Motor neuron (in vitro differentiated cells): ENCODE measurements at regions not wholly inside any gene's neighbourhood (a gene's known extent, or its start where the extent isn't known, plus 50 kb on each side); places are given as distances from the start of the nearest gene placed in this dataset.

Experiments
- ATAC-seq, 8 experiments: fragments of 200-7000 bp; cut with Tn5 transposase; replicated peaks in 6 of 8; 2 replicates each; pipeline ENCODE4 v1.8.0; 2021; ENCODE audit warnings: mild to moderate bottlenecking in 8 of 8, moderate library complexity in 8 of 8
- H3K27ac ChIP-seq, 2 donors: fragments of 250-450 bp; sonication (Bioruptor Pico); 2 replicates each; pipeline ENCODE4 v1.9.0; 2021; ENCODE audit warnings: antibody characterized with exemption in 2 of 2, mild to moderate bottlenecking in 2 of 2, moderate library complexity in 1 of 2
- H3K4me1 ChIP-seq, 2 donors: fragments of 250-450 bp; sonication (Bioruptor Pico); replicated peaks in 1 of 2; 2 replicates each; pipeline ENCODE4 v1.6.1; 2021; ENCODE audit warnings: antibody characterized with exemption in 2 of 2, mild to moderate bottlenecking in 2 of 2, moderate library complexity in 1 of 2
- H3K4me3 ChIP-seq, 5 donors: fragments of 250-450 bp; sonication (Bioruptor Pico); 2 replicates each; pipeline ENCODE4 v1.9.0; 2021; ENCODE audit warnings: antibody characterized with exemption in 5 of 5, mild to moderate bottlenecking in 5 of 5, moderate library complexity in 4 of 5
- WGBS, 10 experiments: fragments of 450-650 bp; shearing (Covaris generic); methylation state at CpG; one replicate each; pipeline ENCODE4 v1.0.0; 2022; 5-methylcytosine and 5-hydroxymethylcytosine counted together
- in situ Hi-C, 9 experiments: fragments of 400-800 bp; cut with MboI; loops; one replicate each; pipeline ENCODE4 v1.15.0; 2021; ENCODE audit warnings: low sequenced_read_pairs in 9 of 9, low pct_unique_long_range_greater_than_20kb in 2 of 9; ENCODE audit not compliant: unreplicated experiment in 9 of 9

- 17 to 87% (median 71%) methylated on average over 2 to 3 of the region's 3 CpGs; no CpG with 5 or more reads in 2 of the 10 experiments for WGBS, 10 experiments
- H3K27ac ChIP-seq = no peak overlapping the region
- ATAC-seq = peak; percentile 47 to 95 (median 70)
- H3K4me3 ChIP-seq = no peak overlapping the region
- in situ Hi-C loops = loop anchor here in 1 of 9 experiments (25.0 kb wide), 1 partner anchor 1340 kb away; no protein-coding TSS in a partner anchor
- peaks cover 0 to 3% of the 10 kb centered on the region in 2 donors for H3K4me1 ChIP-seq
Observed at GRCh38 chr10:10677479-10677878, 340.2 kb upstream of the CELF2 start.

- ATAC-seq = no peak
- H3K27ac ChIP-seq = no peak overlapping the region
- no peak overlapping the region for H3K4me3 ChIP-seq
- WGBS, 10 experiments = 48 to 100% (median 76%) methylated on average over 2 to 5 of the region's 5 CpGs
- peaks cover 0 to 3% of the 10 kb centered on the region in 2 donors for H3K4me1 ChIP-seq
- in situ Hi-C loops = loop anchor here in 1 of 9 experiments (25.0 kb wide), 1 partner anchor 1343 kb away; no protein-coding TSS in a partner anchor
Observed at GRCh38 chr10:10680496-10680895, 337.2 kb upstream of the CELF2 start.

- WGBS, 10 experiments = 8 to 100% (median 77%) methylated on average over 1 to 4 of the region's 4 CpGs; no CpG with 5 or more reads in 2 of the 10 experiments
- Histone ChIP-seq H3K4me1 (peaks cover 4 to 9% of the 10 kb centered on the region in 2 donors), H3K27ac (no peak overlapping the region), H3K4me3 (no peak overlapping the region)
- ATAC-seq = no peak
- in situ Hi-C loops = loop anchor here in 1 of 9 experiments (25.0 kb wide), 1 partner anchor 1348 kb away; no protein-coding TSS in a partner anchor
Observed at GRCh38 chr10:10684972-10685371, 332.7 kb upstream of the CELF2 start.

GRCh38 chr10:10685566-10685965 is 332.1 kb upstream of the CELF2 start:
- in situ Hi-C loops = loop anchor here in 1 of 9 experiments (25.0 kb wide), 1 partner anchor 1348 kb away; no protein-coding TSS in a partner anchor
- peaks cover 4 to 9% of the 10 kb centered on the region in 2 donors for H3K4me1 ChIP-seq
- H3K4me3 ChIP-seq = no peak overlapping the region
- H3K27ac ChIP-seq = no peak overlapping the region
- 17 to 100% (median 83%) methylated on average over 1 of the region's 1 CpG; no CpG with 5 or more reads in 5 of the 10 experiments for WGBS, 10 experiments
- no peak for ATAC-seq

DNA sequence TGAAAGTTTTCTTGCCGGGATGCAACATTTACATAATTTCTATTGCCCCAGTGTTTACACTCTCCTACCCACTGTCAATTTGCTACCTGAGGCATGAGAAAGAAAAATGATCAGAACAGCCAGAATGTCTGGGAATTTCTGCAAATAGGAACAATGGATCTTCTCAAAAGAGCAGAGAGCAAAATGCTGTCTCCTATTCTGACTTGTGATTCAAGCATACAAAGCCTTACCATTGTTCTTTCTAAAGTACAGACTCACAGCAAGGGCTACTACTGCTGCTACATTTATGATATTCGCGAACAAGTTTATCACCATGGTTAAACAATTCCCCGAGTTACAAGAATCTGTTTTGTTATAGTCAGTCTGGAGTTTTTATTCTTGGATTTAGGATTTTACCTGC is 329.9 kb upstream of the CELF2 start:
- in situ Hi-C loops = loop anchor here in 1 of 9 experiments (25.0 kb wide), 1 partner anchor 1350 kb away; no protein-coding TSS in a partner anchor
- H3K4me1 ChIP-seq = peaks cover 4 to 9% of the 10 kb centered on the region in 2 donors
- H3K4me3 ChIP-seq = no peak overlapping the region
- 14 to 96% (median 73%) methylated on average over 1 to 4 of the region's 4 CpGs; no CpG with 5 or more reads in 1 of the 10 experiments for WGBS, 10 experiments
- peak in 1 of 8 experiments; percentile 14 for ATAC-seq
- no peak overlapping the region for H3K27ac ChIP-seq

- 0 to 62% (median 0%) methylated on average over 1 to 3 of the region's 3 CpGs; no CpG with 5 or more reads in 5 of the 10 experiments for WGBS, 10 experiments
- in situ Hi-C loops = loop anchor here in 1 of 9 experiments (25.0 kb wide), 1 partner anchor 1362 kb away; no protein-coding TSS in a partner anchor
- Histone ChIP-seq H3K27ac (no peak overlapping the region), H3K4me1 (peaks cover 16 to 22% of the 10 kb centered on the region in 2 donors), H3K4me3 (no peak overlapping the region)
- ATAC-seq = no peak
Observed at GRCh38 chr10:10699427-10699826, 318.2 kb upstream of the CELF2 start.

- 46 to 100% (median 61%) methylated on average over 2 to 5 of the region's 5 CpGs; no CpG with 5 or more reads in 3 of the 10 experiments for WGBS, 10 experiments
- Histone ChIP-seq H3K4me1 (peaks cover 16 to 22% of the 10 kb centered on the region in 2 donors), H3K4me3 (no peak overlapping the region), H3K27ac (no peak overlapping the region)
- in situ Hi-C loops = no loop called here
- ATAC-seq = peak in 3 of 8 experiments; percentile 47 to 75 (median 71)
Observed at GRCh38 chr10:10701084-10701611, 316.5 kb upstream of the CELF2 start.

DNA sequence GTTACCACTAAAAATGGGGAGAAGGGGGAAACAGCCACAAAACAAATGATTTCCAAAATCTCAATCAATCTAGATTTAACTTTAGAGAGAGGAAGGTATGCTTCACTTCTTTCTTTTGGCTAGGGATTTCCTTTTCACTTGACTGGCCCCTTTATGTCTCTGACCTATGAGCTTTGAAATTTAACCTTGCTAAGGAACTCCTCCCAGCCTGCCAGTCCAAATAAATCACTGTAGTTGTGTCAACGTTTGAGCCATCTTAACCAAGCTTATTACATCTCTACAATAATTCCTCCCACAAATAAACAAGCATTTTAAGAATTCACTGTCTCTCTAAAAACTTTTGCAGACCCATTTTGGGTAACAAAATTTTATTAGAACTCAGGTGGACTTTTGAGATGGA is 315.5 kb upstream of the CELF2 start:
- H3K4me3 ChIP-seq = no peak overlapping the region
- ATAC-seq = no peak
- H3K27ac ChIP-seq = no peak overlapping the region
- H3K4me1 ChIP-seq = peaks cover 16 to 17% of the 10 kb centered on the region in 2 donors
- in situ Hi-C loops = no loop called here
- 0 to 38% (median 0%) methylated on average over 1 of the region's 1 CpG; no CpG with 5 or more reads in 3 of the 10 experiments for WGBS, 10 experiments

- Histone ChIP-seq H3K27ac (no peak overlapping the region), H3K4me3 (no peak overlapping the region), H3K4me1 (peaks cover 16 to 17% of the 10 kb centered on the region in 2 donors)
- 30 to 100% (median 63%) methylated on average over 1 to 2 of the region's 2 CpGs; no CpG with 5 or more reads in 1 of the 10 experiments for WGBS, 10 experiments
- in situ Hi-C loops = no loop called here
- ATAC-seq = peak in 3 of 8 experiments; percentile 44 to 78 (median 72)
Observed at GRCh38 chr10:10703382-10703781, 314.3 kb upstream of the CELF2 start.

GRCh38 chr10:10712155-10712704 is 305.4 kb upstream of the CELF2 start:
- in situ Hi-C loops = no loop called here
- Histone ChIP-seq H3K4me3 (no peak overlapping the region), H3K4me1 (peaks cover 3 to 8% of the 10 kb centered on the region in 2 donors), H3K27ac (no peak overlapping the region)
- WGBS, 10 experiments = 20 to 87% (median 58%) methylated on average over 1 to 7 of the region's 7 CpGs; no CpG with 5 or more reads in 1 of the 10 experiments
- ATAC-seq = peak in 5 of 8 experiments; percentile 34 to 96 (median 86)

DNA sequence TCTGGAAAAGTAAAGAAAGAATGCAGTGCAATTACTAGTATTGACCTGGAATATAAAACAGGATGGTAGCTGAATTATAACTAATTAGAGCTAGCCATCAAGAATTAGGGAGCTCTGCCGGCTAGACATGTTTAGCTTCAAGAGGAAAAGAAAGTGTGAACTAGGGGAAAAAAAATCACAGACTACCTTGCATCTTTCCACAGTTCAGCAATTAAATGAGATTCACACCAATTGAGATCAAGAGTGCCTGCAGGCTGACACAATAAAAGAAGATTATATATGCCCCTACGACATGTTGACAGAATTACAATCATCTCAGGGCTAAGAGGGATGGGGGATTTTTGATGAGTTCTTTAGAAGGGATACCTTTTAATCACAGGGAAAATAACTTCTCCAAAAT is 303.3 kb upstream of the CELF2 start:
- in situ Hi-C loops = no loop called here

GRCh38 chr10:10716972-10717371 is 300.7 kb upstream of the CELF2 start:
- no peak for ATAC-seq
- in situ Hi-C loops = no loop called here
- Histone ChIP-seq H3K4me1 (peaks cover 3 to 8% of the 10 kb centered on the region in 2 donors), H3K4me3 (no peak overlapping the region), H3K27ac (no peak overlapping the region)
- WGBS, 10 experiments = 39 to 100% (median 79%) methylated on average over 1 to 4 of the region's 4 CpGs

More for the DNA sequence above, 303.3 kb upstream of the CELF2 start:
- ATAC-seq = no peak
- WGBS, 10 experiments = 43 to 100% (median 80%) methylated on average over 1 to 2 of the region's 2 CpGs; no CpG with 5 or more reads in 1 of the 10 experiments
- no peak overlapping the region for H3K4me3 ChIP-seq
- peaks cover 3 to 8% of the 10 kb centered on the region in 2 donors for H3K4me1 ChIP-seq
- no peak overlapping the region for H3K27ac ChIP-seq

GRCh38 chr10:10722422-10722821 is 295.2 kb upstream of the CELF2 start:
- in situ Hi-C loops = no loop called here
- H3K4me3 ChIP-seq = no peak overlapping the region
- no peaks in the 10 kb centered on the region for H3K4me1 ChIP-seq
- ATAC-seq = no peak
- no peak overlapping the region for H3K27ac ChIP-seq
